Astrocyte of the spinal cord (primary cell): ENCODE measurements at regions not wholly inside any gene's neighbourhood (a gene's known extent, or its start where the extent isn't known, plus 50 kb on each side); places are given as distances from the start of the nearest gene placed in this dataset.

ENCODE experiments used
- DNase-seq: peaks from one replicate; pipeline ENCODE4 v3.0.0; 2011; ENCODE audit warnings: low read depth, low spot score
- H3K4me3 ChIP-seq: 2 replicates; pipeline ENCODE4 v1.5.1; 2011; ENCODE audit warnings: low read depth, mild to moderate bottlenecking, low read length, moderate library complexity
- in situ Hi-C: cut with HindIII; loops from 2 replicates; pipeline ENCODE4 v1.10.0; 2017; ENCODE audit warnings: low sequenced_read_pairs
- TF ChIP-seq, protein P1 (sequence below): IDR thresholded peaks from 2 replicates; pipeline ENCODE4 v1.5.1; 2012; ENCODE audit warnings: low read depth, mild to moderate bottlenecking, low read length, inconsistent platforms

DNA sequence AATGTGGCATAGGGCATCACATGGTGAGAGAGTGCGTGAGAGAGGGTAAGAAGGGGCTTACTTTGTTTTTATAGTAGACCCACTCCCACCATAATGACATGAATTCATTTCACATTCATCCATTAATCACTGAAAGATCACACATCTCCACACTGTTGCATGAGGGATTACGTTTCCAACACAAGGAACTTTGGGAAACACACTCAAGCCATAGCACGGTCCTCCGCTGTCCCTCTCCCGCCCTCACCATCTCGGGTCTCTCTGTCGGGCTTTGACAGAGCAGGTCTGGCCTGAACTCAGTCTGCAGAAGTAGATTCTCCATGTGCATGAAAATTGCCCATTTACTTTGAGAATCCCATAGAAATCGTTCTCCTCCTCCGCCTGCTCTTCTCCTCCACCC lies 312.2 kb downstream of the MATN1 start:
- DNase-seq, result no peak
- no peak overlapping the region for H3K4me3 ChIP-seq
- TF ChIP-seq, protein P1, sequence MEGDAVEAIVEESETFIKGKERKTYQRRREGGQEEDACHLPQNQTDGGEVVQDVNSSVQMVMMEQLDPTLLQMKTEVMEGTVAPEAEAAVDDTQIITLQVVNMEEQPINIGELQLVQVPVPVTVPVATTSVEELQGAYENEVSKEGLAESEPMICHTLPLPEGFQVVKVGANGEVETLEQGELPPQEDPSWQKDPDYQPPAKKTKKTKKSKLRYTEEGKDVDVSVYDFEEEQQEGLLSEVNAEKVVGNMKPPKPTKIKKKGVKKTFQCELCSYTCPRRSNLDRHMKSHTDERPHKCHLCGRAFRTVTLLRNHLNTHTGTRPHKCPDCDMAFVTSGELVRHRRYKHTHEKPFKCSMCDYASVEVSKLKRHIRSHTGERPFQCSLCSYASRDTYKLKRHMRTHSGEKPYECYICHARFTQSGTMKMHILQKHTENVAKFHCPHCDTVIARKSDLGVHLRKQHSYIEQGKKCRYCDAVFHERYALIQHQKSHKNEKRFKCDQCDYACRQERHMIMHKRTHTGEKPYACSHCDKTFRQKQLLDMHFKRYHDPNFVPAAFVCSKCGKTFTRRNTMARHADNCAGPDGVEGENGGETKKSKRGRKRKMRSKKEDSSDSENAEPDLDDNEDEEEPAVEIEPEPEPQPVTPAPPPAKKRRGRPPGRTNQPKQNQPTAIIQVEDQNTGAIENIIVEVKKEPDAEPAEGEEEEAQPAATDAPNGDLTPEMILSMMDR, result no peak
- in situ Hi-C loops, result no loop called here

DNA sequence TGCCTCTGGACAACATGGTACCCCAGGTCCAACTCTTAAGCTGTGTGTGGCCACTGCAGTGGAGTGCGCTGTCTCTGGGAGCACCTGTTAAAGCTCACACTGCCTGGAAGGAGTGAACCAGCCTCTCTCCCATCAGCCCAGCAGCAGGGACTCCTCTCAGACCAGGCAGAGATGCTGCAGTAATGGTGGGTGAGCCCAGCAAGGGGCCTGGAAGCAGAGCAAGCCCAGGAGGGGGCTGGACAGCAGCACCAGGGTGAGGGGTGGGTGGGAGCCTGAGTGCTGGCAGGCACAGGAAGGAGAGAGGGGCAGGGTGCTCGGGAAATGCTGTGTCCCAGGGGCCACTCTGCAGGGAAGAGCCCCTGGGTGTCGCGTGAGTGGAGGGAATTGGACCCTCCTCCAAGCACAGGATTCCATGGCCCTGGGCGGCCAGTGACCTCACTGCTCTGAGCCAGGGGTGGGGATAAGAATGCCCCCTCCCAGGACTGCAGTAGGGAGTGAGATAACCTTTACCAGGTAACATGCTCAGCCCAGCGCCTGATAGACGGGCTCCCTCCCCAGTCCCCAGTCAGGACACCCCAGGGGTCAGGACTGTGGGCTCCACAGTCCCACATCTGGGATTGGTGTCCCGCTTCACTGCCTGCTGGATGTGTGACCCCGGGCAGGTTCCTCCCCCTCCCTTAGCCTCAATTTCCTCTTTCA lies 313.1 kb downstream of the MATN1 start:
- TF ChIP-seq, protein P1, result no peak
- no peak for DNase-seq
- in situ Hi-C loops, result no loop called here
- no peak overlapping the region for H3K4me3 ChIP-seq

DNA sequence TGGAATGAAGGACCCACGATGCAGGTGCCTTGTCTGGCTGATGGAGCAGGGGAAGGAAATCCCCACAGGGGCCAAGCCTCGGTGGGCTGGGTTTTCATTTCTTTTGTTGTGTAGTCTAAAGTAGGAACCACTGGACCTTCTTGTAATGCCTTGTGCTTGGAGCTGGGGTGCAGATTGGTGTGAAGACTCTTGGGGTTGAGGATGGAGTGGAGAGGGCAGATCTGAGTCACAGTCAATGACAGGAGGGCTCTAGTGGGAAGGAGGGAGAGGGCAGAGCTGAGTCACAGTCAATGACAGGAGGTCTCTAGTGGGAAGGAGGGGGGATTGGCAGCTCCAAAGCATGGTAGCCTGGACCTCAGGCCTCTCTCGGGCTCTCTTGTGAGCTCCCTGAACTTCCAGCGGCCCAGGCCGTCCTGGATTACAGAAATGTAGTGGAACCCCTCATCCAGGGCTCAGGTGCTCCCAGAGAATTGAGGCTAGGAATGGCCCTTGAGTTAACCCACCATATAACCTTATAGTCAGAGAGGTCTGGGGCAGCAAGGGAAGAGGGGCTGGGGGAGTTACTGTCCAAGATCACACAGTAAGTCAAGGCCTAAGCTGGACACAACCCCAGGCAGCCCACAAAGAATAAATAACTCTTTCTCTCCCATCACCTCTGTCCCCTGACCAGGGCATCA lies 313.8 kb downstream of the MATN1 start:
- DNase-seq, result no peak
- TF ChIP-seq, protein P1, result no peak
- in situ Hi-C loops, result no loop called here
- H3K4me3 ChIP-seq, result no peak overlapping the region

DNA sequence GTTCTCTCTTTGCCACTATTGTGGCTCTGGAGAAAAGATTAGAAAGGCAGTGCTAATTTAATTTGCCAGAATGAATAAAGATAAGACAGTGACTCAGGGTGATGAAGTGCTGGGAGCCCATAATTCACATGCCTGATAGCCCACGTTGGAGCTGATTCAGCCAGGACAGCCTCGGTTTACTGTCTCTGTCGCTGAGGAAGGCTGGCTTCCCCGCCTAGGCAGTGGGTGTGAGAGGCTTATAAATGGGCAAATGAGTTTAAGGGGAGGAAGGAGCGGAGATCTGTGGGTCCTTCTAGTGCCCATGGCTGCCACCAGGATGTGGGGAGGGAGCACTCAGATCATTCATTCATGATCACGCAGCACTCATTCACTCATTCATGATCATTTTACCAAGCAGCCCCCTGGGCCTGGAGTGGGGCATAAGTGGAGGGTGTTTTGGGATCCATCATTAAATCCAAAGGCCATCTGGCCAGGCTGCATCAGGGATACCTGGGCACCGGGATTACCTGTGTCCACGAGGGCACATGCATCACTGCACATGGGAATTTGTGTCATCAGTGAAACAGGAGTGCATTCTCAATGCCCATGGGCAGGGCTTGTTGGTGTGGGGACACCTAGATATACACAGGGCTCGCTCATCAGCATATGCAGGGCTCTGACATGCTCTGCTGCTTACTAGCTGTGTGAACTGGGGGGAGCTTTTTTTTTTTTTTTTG lies 315.4 kb downstream of the MATN1 start:
- in situ Hi-C loops, result no loop called here

DNA sequence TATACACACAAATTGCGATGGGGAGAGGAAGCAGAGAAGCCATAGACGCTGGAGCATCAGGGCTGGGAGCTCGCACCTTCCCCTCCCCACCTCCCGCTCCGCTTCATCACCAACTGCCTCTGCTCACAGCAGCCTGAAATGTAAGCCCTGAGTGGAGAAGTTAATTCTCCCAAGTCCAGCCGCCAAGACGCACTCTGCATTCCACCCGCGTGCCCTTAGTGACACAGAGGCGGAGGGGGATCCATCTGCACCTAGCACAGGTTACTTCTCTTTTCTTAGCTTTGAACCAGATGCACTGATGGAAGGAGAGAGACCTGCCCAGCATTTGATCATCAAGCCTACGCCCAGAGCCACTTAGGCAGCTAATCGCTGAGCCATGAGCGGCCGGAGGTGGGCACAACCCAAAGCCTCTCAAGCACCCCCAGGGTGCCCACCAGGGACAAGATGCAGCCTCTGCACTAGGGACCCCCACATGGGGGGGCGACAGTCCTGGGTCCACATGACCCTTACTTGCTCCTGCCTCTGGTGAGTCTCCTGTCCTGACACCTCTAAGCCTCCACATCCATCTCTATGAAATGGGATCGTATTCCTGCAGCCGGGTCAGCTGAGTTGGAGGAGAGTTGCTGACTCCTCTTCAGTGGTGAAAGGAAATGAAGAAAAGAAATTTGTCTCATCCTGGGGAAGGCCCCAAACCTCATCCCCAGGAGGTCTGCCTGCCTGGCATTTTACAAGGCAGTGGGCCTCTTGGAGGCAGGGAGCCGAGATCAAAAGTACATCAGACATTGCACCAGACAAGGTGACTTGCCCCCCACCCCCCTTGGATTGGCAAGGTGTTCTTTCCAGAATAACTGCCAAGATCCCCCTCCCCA lies 316.2 kb downstream of the MATN1 start:
- TF ChIP-seq, protein P1, result no peak
- DNase-seq, result no peak
- in situ Hi-C loops, result no loop called here
- H3K4me3 ChIP-seq, result no peak overlapping the region

More for the DNA sequence above, 315.4 kb downstream of the MATN1 start:
- no peak overlapping the region for H3K4me3 ChIP-seq
- no peak for DNase-seq
- TF ChIP-seq, protein P1, result no peak

DNA sequence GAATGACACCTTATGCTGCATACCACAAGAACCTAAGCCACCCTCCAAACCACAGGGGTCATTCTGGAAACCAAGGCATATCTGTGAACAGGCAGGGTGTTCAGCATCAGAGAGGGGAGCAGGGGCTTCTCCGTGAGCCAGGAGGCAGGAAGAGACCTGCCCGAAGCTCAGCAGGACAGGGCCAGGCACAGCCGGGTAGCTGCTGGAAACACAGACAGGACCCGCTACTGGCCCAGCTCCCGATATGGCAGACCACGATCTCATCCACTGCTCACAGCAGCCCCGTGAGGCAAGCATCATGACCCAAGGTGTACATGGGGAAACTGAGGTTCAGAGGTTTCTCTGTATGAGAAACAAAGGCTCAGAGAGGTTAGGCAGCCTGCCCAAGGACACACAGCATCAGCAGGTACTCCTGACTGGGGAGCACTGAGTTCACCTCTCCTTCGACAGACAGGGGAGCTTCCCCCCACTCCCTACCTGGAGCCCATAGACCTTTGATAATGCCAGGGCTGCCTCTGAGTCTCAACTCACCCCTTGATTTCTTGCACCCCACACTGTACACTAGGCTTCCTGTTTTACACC lies 317.7 kb downstream of the MATN1 start:
- TF ChIP-seq, protein P1, result no peak
- DNase-seq, result no peak
- in situ Hi-C loops, result no loop called here
- H3K4me3 ChIP-seq, result no peak overlapping the region
